Activated CD4-positive, alpha-beta memory T cell treated with anti-CD3 and anti-CD28 coated beads, Interleukin-2, amount 10 ng/mL, durations not matched to agents 7 days and 5 days (primary cell): ENCODE measurements at regions not wholly inside any gene's neighbourhood (a gene's known extent, or its start where the extent isn't known, plus 50 kb on each side); places are given as distances from the start of the nearest gene placed in this dataset.
"Not testable (repeated sequence)": the region's sequence is repeated elsewhere in the genome, so short reads cannot be mapped to it uniquely, and the experiment has no call there.

Source experiments
- CTCF ChIA-PET: fragments of 350-600 bp; sonication (Branson Sonifier 250); formaldehyde crosslinking; loops from one replicate; lab custom pipeline; 2021; ENCODE audit warnings: antibody characterized with exemption, inconsistent platforms; lab: Charles Lee
- POLR2A ChIA-PET: fragments of 350-600 bp; sonication (Branson Sonifier 250); formaldehyde crosslinking; loops from one replicate; lab custom pipeline; 2021; ENCODE audit warnings: antibody characterized with exemption; lab: Charles Lee
- DNase-seq: peaks from one replicate; pipeline ENCODE4 v3.0.0-alpha.2; 2020
- H3K27ac Mint-ChIP-seq: one replicate; pipeline ENCODE4 v1.8.0; 2021; ENCODE audit warnings: mild to moderate bottlenecking, mixed read lengths
- H3K27me3 Mint-ChIP-seq: one replicate; pipeline ENCODE4 v1.8.0; 2021; ENCODE audit warnings: mixed read lengths
- H3K36me3 Mint-ChIP-seq: one replicate; pipeline ENCODE4 v1.8.0; 2021; ENCODE audit warnings: low read depth, mixed read lengths
- H3K4me1 Mint-ChIP-seq: one replicate; pipeline ENCODE4 v1.8.0; 2021; ENCODE audit warnings: mixed read lengths
- H3K4me3 Mint-ChIP-seq: one replicate; pipeline ENCODE4 v1.8.0; 2021; ENCODE audit warnings: mild to moderate bottlenecking, mixed read lengths
- H3K9me3 Mint-ChIP-seq: one replicate; pipeline ENCODE4 v1.8.0; 2021; ENCODE audit warnings: mixed read lengths

DNA sequence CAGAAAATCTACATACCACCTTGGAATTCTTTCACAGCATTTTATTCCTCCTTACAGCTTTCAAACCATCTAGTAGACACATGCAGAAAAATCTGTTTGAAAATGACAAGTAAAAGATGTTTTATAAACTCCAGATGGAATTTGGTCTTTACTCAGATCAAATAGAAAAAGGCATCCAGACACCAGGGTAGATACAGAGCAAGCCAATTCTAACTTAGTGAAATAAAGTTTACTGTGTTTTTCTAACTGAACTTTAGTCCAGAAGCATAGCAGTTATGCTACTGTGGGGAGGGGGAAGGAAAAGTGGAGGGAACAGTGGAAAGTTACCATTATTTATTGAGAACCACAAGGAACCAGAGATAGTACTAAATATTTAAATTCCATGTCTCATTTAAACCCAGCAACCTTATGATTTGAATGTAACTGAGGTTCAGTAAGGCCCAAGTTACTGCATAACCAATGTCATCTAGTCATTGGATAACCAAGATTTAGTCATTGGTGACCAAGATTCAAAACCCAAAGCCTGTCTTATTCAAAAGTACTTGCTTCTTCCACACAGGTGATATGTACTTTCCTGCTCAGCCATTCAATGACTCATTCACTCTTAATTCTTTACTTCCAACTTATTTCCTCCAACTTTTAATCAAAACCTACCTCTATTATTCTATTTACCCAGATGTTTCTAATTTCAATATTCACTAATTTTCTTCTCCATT lies 57.7 kb downstream of the RAD51AP2 start:
- no peaks in the 10 kb centered on the region for H3K36me3 Mint-ChIP-seq
- POLR2A ChIA-PET: no interaction called here
- H3K4me3 Mint-ChIP-seq: no peak overlapping the region

DNA sequence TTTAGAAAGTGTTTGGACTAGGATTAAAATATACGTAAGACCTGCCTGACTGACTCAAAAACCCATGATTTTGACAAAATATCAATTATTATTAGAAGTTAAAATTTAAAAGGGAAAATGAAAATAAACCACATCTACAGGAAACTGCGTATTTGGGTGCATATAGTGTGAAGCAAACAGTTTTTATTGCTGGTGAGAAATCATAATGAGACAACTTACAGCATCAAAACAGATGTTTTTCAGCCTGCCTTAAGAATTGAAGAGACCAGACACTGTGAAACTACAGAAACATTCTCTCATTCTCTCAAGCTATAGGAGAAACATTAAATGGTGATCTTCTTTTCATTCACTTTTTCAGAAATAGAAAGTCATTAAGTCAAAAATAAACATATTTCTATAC lies 62.9 kb downstream of the RAD51AP2 start:
- ChIA-PET POLR2A (no interaction called here), CTCF (no interaction called here)
- Mint-ChIP-seq H3K27ac (no peak overlapping the region), H3K9me3 (peaks cover 4% of the 10 kb centered on the region), H3K4me3 (no peak overlapping the region), H3K4me1 (no peaks in the 10 kb centered on the region), H3K27me3 (no peaks in the 10 kb centered on the region), H3K36me3 (no peaks in the 10 kb centered on the region)
- DNase-seq: no peak

More for the DNA sequence above, 57.7 kb downstream of the RAD51AP2 start:
- Mint-ChIP-seq H3K27me3 (no peaks in the 10 kb centered on the region), H3K27ac (no peak overlapping the region), H3K4me1 (no peaks in the 10 kb centered on the region), H3K9me3 (peaks cover 4% of the 10 kb centered on the region)
- CTCF ChIA-PET: no interaction called here
- no peak for DNase-seq

DNA sequence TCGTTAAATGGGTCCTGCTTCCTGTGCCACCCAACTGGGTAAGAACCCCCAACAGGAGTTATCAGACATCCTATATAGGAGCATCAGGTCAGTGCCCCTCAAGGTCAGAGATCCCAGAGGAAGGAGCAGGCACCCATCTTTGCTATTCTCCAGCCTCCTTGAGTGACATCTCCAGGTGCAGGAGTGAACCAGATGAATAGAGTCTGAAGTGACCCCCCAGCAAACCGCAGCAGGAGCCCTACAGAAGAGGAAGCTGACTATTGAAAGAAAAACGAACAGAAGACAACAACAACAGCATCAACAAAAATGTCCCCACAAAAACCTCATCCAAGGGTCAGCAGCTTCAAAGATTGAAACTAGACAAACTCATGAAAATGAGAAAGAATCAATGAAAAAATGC lies 72.0 kb downstream of the RAD51AP2 start:
- H3K27ac Mint-ChIP-seq, H3K9me3 Mint-ChIP-seq, CTCF ChIA-PET, H3K36me3 Mint-ChIP-seq, POLR2A ChIA-PET, H3K4me1 Mint-ChIP-seq, DNase-seq, H3K4me3 Mint-ChIP-seq, H3K27me3 Mint-ChIP-seq: not testable (repeated sequence)

DNA sequence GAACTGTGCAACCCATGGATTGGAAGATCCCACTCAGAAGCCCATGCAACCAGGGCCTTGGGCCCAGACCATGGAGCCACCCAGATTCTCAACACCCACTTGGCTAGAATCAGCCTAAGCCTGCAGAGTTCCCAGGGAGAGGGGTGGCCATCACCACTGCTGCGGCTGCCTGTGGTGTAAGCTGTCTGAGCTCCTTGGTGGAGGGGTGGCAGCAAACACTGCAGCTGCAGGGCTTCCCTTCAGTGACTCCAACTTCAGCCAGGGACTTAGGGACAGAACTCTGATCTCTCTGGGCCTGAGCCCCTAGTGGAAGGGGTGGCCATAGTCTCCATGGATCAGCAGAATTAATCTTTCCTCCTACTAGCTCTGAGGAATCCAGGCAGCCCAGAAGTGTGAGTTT lies 72.5 kb downstream of the RAD51AP2 start:
- no peaks in the 10 kb centered on the region for H3K36me3 Mint-ChIP-seq
- CTCF ChIA-PET: no interaction called here
- no peak overlapping the region for H3K4me3 Mint-ChIP-seq
- H3K9me3 Mint-ChIP-seq: peaks cover 7% of the 10 kb centered on the region
- POLR2A ChIA-PET: no interaction called here
- no peak for DNase-seq
- no peaks in the 10 kb centered on the region for H3K4me1 Mint-ChIP-seq
- no peak overlapping the region for H3K27ac Mint-ChIP-seq
- no peaks in the 10 kb centered on the region for H3K27me3 Mint-ChIP-seq

DNA sequence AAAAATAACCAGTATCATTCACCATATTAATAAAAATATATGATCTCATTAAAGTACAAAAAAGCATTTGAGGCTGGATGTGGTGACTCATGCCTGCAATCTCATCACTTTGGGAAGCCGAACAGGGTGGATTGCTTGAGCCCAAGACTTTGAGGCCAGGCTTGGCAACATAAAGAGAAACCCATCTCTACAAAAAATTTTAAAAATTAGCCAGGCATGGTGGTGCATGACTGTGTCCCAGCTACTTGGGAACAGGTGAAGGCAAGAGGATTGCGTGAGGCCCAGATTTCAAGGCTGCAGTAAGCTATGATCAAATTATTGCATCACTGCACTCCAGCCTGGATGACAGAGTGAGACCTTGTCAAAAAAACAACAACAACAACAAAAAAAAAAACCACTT lies 75.9 kb downstream of the RAD51AP2 start:
- ChIA-PET POLR2A (no interaction called here), CTCF (no interaction called here)
- H3K4me1 Mint-ChIP-seq: no peaks in the 10 kb centered on the region
- no peaks in the 10 kb centered on the region for H3K27me3 Mint-ChIP-seq
- H3K36me3 Mint-ChIP-seq: no peaks in the 10 kb centered on the region
- peaks cover 7% of the 10 kb centered on the region for H3K9me3 Mint-ChIP-seq
- no peak overlapping the region for H3K4me3 Mint-ChIP-seq
- no peak overlapping the region for H3K27ac Mint-ChIP-seq
- no peak for DNase-seq

DNA sequence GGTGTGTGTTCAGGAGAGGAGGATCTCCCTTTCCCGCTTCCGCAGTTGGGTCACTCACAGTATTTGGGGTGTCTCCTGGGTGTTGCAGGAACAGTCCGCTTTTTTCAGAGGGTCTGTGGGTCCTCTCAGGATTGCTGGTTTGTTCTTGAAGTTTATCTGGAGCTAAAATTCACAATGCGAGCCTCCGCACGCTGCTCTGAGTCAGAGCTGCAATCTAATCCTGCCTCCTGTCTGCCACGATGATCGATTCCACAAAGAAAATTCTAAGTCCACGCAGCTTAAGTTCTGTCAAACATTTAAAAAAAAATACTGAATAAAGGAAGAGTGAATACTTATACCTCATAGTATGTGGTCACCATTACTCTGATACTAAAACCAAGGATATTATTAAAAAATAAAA lies 76.5 kb downstream of the RAD51AP2 start:
- POLR2A ChIA-PET: no interaction called here
- no peaks in the 10 kb centered on the region for H3K36me3 Mint-ChIP-seq
- DNase-seq: no peak
- H3K4me1 Mint-ChIP-seq: no peaks in the 10 kb centered on the region
- no peak overlapping the region for H3K4me3 Mint-ChIP-seq
- no peak overlapping the region for H3K27ac Mint-ChIP-seq
- H3K9me3 Mint-ChIP-seq: peaks cover 7% of the 10 kb centered on the region
- CTCF ChIA-PET: no interaction called here
- no peaks in the 10 kb centered on the region for H3K27me3 Mint-ChIP-seq

DNA sequence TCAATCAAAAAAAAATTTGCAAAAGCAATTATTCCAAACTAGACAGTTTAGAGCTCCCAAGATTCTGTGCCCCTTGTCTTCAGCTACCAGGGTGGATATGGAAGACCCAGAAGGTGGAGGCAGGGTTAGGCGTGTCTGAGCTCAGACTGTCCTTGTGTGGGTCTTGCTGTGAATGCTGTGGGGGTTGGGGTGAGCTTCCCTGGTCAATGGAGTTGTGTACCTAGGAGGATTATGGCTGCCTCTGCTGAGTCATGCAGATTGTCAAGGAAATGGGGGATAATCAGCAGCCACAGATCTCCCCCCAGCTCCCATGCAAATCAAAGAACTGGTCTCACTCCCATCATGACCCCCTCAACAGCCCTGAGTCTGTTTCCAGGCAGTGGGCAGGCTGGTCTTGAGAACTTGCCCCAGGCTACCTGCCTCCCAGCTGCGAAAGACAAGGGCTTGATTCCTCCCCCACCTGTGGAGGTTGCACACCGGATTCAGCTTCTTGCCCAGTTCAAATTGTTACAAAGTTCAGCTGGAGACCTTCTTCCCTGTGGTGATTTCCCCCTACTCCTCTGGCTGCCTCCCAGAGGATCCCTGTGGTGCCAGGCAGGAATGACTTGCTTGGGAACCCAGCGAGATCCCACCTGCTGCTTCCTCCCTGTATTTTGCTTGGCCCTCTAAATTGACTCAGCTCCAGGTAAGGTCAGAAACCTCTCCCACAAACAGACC lies 77.0 kb downstream of the RAD51AP2 start:
- no peaks in the 10 kb centered on the region for H3K36me3 Mint-ChIP-seq

DNA sequence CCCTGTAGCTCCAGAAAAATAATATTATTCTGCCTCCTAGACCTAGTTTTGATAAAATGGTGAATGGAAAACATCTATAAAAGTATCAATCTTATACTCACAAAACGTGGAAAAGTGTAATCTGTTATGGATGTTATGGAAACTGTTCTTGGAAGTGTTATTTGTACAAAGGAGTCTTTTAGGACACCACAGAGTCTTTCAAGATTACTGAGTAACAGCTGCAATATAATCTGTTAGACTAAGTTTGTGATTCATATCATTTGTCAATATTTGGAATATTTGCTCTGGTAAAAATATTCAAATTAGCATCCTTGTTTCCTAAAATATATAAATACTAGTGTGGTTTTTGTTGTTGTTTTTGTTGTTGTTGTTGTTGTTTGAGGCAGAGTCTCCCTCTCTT lies 87.9 kb downstream of the RAD51AP2 start:
- H3K9me3 Mint-ChIP-seq: no peaks in the 10 kb centered on the region
- POLR2A ChIA-PET: no interaction called here
- H3K4me3 Mint-ChIP-seq: no peak overlapping the region
- H3K36me3 Mint-ChIP-seq: no peaks in the 10 kb centered on the region
- H3K27me3 Mint-ChIP-seq: no peaks in the 10 kb centered on the region
- DNase-seq: no peak
- H3K4me1 Mint-ChIP-seq: no peaks in the 10 kb centered on the region
- CTCF ChIA-PET: no interaction called here
- no peak overlapping the region for H3K27ac Mint-ChIP-seq

More for the DNA sequence above, 77.0 kb downstream of the RAD51AP2 start:
- no peaks in the 10 kb centered on the region for H3K4me1 Mint-ChIP-seq
- ChIA-PET CTCF (no interaction called here), POLR2A (no interaction called here)
- no peaks in the 10 kb centered on the region for H3K27me3 Mint-ChIP-seq
- H3K27ac Mint-ChIP-seq: no peak overlapping the region
- no peak for DNase-seq
- no peak overlapping the region for H3K4me3 Mint-ChIP-seq
- H3K9me3 Mint-ChIP-seq: peaks cover 4% of the 10 kb centered on the region

DNA sequence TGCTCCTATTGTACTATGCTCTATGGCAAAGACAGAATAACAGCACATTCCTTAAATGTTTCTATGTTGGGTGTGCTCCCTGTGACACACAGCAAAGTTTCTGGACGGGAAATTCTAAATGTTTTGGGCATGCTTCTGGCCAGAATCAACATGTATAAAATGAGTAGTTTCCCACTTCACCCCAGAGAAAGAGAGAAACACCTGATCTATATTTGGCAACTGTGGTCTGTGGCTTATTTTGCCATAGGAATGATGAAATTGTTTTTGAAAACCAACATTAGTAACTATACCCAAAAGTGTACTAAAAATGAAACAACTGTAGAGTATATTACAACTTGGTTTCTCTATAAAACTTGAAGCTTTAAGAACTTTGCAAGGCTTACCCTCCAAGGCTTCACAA lies 89.1 kb downstream of the RAD51AP2 start:
- ChIA-PET CTCF (no interaction called here), POLR2A (no interaction called here)
- Mint-ChIP-seq H3K27ac (no peak overlapping the region), H3K27me3 (no peaks in the 10 kb centered on the region), H3K36me3 (no peaks in the 10 kb centered on the region), H3K4me3 (no peak overlapping the region), H3K9me3 (no peaks in the 10 kb centered on the region), H3K4me1 (no peaks in the 10 kb centered on the region)
- no peak for DNase-seq

DNA sequence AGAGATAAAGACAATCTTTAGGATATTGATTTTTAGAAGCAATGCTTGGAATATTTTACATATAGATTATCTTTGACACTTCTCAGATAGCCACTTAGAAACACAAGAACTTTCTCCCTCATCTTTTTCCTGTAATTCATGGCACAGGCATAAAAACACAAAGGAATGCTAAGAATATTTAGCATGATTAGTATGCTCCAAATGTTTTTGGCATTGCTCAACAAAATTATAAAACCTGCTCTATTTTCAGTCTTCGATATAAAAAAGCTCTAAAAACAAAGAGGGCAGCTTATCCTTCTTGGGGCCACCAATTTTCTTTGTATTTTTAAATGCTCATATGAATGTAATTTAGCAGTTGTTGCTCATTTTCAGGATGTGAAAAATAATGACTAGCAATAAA lies 90.8 kb downstream of the RAD51AP2 start:
- no peaks in the 10 kb centered on the region for H3K27me3 Mint-ChIP-seq
- no peak overlapping the region for H3K27ac Mint-ChIP-seq
- ChIA-PET CTCF (no interaction called here), POLR2A (no interaction called here)
- no peaks in the 10 kb centered on the region for H3K4me1 Mint-ChIP-seq
- H3K36me3 Mint-ChIP-seq: no peaks in the 10 kb centered on the region
- no peak for DNase-seq
- no peak overlapping the region for H3K4me3 Mint-ChIP-seq
- H3K9me3 Mint-ChIP-seq: no peaks in the 10 kb centered on the region

DNA sequence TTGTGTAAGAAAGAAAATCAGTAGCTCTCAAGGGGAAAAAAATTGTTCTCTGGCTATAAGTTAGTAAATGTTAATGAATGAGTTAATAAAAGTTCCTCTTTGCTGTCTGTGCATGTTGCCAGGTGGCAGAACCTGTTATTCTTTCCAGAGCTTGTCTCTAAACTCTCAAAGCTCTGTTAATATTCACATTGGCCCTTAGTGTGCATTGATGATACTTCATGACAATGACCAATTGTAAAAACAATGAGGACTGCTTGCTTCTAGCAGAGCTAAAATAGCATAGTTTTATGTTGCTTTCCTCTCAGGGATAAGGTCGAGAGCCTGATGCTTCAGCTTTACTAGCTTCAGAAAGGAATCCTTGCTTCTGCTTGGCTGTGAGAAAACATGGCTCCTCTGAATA lies 91.5 kb downstream of the RAD51AP2 start:
- Mint-ChIP-seq H3K27me3 (no peaks in the 10 kb centered on the region), H3K9me3 (no peaks in the 10 kb centered on the region), H3K36me3 (no peaks in the 10 kb centered on the region), H3K4me3 (no peak overlapping the region), H3K4me1 (no peaks in the 10 kb centered on the region), H3K27ac (no peak overlapping the region)
- ChIA-PET CTCF (no interaction called here), POLR2A (no interaction called here)
- DNase-seq: no peak

DNA sequence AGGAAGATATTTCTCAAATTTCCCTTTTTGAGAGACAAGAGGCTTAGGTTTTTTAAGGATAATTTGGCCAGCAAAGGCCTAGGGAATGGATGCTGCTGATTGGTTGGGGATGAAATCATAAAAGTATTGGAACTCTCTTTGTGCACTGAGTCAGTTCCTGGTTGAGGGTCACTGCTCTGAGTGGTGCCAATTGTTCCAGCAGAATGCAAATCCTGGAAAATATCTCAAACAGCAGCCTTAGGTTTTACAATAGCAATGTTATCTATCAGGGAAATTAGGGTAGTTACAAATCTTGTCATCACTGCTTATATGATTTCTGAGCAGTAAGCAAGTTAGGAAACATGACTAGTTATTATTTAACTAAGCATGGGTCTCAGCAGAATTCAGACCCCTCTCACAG lies 96.2 kb downstream of the RAD51AP2 start:
- no peak overlapping the region for H3K27ac Mint-ChIP-seq
- no peaks in the 10 kb centered on the region for H3K36me3 Mint-ChIP-seq
- H3K9me3 Mint-ChIP-seq: no peaks in the 10 kb centered on the region
- H3K4me1 Mint-ChIP-seq: no peaks in the 10 kb centered on the region
- no peak for DNase-seq
- no peaks in the 10 kb centered on the region for H3K27me3 Mint-ChIP-seq
- CTCF ChIA-PET: no interaction called here
- no peak overlapping the region for H3K4me3 Mint-ChIP-seq
- POLR2A ChIA-PET: no interaction called here

DNA sequence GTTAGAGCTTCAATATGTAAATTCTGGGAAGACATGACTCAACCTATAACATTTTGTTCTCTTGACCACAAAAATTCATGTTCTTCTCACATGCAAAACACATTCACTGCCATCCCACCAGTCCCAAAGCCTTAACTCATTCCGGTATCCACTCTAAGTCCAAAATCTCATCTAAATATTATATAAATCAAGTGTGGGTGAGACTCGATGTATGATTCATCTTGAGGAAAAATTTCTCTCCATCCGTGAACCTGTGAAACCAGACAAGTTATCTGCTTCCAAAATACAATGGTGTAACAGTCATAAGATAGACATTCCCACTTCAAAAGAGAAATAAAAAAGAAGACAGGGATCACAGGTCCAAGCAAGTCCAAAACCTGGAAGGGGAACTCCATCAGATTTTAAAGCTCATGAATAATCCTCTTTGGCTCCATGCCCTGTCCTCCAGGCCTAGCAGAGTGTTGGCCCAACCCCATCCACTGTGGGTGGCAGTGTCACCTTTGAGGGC lies 101.3 kb downstream of the RAD51AP2 start:
- Mint-ChIP-seq H3K9me3 (peaks cover 4% of the 10 kb centered on the region), H3K4me1 (no peaks in the 10 kb centered on the region), H3K36me3 (no peaks in the 10 kb centered on the region), H3K4me3 (no peak overlapping the region), H3K27me3 (no peaks in the 10 kb centered on the region), H3K27ac (no peak overlapping the region)
- ChIA-PET CTCF (no interaction called here), POLR2A (no interaction called here)
- no peak for DNase-seq

DNA sequence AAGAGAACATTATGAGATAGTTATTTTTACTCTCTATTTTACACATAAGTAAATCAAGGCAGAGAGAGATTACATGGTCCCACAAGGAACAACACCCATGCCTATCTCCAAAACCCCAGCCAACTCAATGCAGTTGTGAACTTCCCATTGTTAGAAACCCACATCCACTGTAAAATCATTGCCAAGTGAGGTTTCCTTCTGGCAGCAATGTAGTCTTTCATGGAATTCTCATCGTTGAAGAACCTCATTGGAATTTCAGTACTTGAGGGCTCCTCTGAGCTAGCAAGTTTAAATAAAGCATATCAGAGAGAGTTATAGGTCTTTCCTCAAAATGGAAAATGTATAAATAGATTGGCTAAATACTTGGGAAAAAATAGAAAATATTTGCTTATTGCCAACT lies 105.2 kb downstream of the RAD51AP2 start:
- Mint-ChIP-seq H3K27ac (no peak overlapping the region), H3K9me3 (peaks cover 5% of the 10 kb centered on the region), H3K4me1 (no peaks in the 10 kb centered on the region), H3K36me3 (no peaks in the 10 kb centered on the region), H3K4me3 (no peak overlapping the region), H3K27me3 (no peaks in the 10 kb centered on the region)
- DNase-seq: no peak
- CTCF ChIA-PET: no interaction called here
- POLR2A ChIA-PET: no interaction called here
